ENCODE measurements at regions not wholly inside any gene's neighbourhood (a gene's known extent, or its start where the extent isn't known, plus 50 kb on each side); places are given as distances from the start of the nearest gene placed in this dataset.
"Not testable (repeated sequence)": the region's sequence is repeated elsewhere in the genome, so short reads cannot be mapped to it uniquely, and the experiment has no call there.

GRCh38 chr16:27600381-27600780, 50.4 kb downstream of the KATNIP start:
- DNase-seq (ENCODE audit: low spot score): peak; percentile 22
- Mint-ChIP-seq H3K4me3 (ENCODE audit: unreplicated experiment) (no peak overlapping the region), H3K4me1 (ENCODE audit: low read depth) (no peaks in the 10 kb centered on the region), H3K9me3 (ENCODE audit: low read depth) (no peaks in the 10 kb centered on the region), H3K27me3 (ENCODE audit: low read depth) (no peaks in the 10 kb centered on the region), H3K36me3 (ENCODE audit: low read depth) (peaks cover 2% of the 10 kb centered on the region), H3K27ac (ENCODE audit: unreplicated experiment) (no peak overlapping the region)
- TF ChIP-seq CTCF (IDR thresholded peaks at IDR 0.05): no peak

GRCh38 chr16:27602103-27602502, 52.2 kb downstream of the KATNIP start:
- peak; percentile 53 for DNase-seq (ENCODE audit: low spot score)
- TF ChIP-seq CTCF (IDR thresholded peaks at IDR 0.05): no peak
- H3K4me3 Mint-ChIP-seq (ENCODE audit: unreplicated experiment): no peak overlapping the region
- no peaks in the 10 kb centered on the region for H3K9me3 Mint-ChIP-seq (ENCODE audit: low read depth)
- H3K27ac Mint-ChIP-seq (ENCODE audit: unreplicated experiment): no peak overlapping the region
- peaks cover 2% of the 10 kb centered on the region for H3K36me3 Mint-ChIP-seq (ENCODE audit: low read depth)
- no peaks in the 10 kb centered on the region for H3K27me3 Mint-ChIP-seq (ENCODE audit: low read depth)
- no peaks in the 10 kb centered on the region for H3K4me1 Mint-ChIP-seq (ENCODE audit: low read depth)

GRCh38 chr16:27605500-27606106, 55.7 kb downstream of the KATNIP start:
- peak; percentile 80 for TF ChIP-seq CTCF (IDR thresholded peaks at IDR 0.05)
- DNase-seq (ENCODE audit: low spot score); H3K27ac Mint-ChIP-seq (ENCODE audit: unreplicated experiment); H3K9me3 Mint-ChIP-seq (ENCODE audit: low read depth); H3K27me3 Mint-ChIP-seq (ENCODE audit: low read depth); H3K4me3 Mint-ChIP-seq (ENCODE audit: unreplicated experiment); H3K36me3 Mint-ChIP-seq (ENCODE audit: low read depth); H3K4me1 Mint-ChIP-seq (ENCODE audit: low read depth): not testable (repeated sequence)

- H3K27ac Mint-ChIP-seq (ENCODE audit: unreplicated experiment): no peak overlapping the region
Observed at GRCh38 chr16:27611340-27611739, 61.4 kb downstream of the KATNIP start.

GRCh38 chr16:27613238-27613791, 63.4 kb downstream of the KATNIP start:
- TF ChIP-seq CTCF (IDR thresholded peaks at IDR 0.05): no peak
- no peaks in the 10 kb centered on the region for H3K27me3 Mint-ChIP-seq (ENCODE audit: low read depth)
- H3K9me3 Mint-ChIP-seq (ENCODE audit: low read depth): no peaks in the 10 kb centered on the region
- no peak overlapping the region for H3K27ac Mint-ChIP-seq (ENCODE audit: unreplicated experiment)
- no peak overlapping the region for H3K4me3 Mint-ChIP-seq (ENCODE audit: unreplicated experiment)
- H3K4me1 Mint-ChIP-seq (ENCODE audit: low read depth): no peaks in the 10 kb centered on the region
- DNase-seq (ENCODE audit: low spot score): no peak
- peaks cover 4% of the 10 kb centered on the region for H3K36me3 Mint-ChIP-seq (ENCODE audit: low read depth)

More at GRCh38 chr16:27611340-27611739, 61.4 kb downstream of the KATNIP start:
- Mint-ChIP-seq H3K36me3 (ENCODE audit: low read depth) (peaks cover 4% of the 10 kb centered on the region), H3K9me3 (ENCODE audit: low read depth) (no peaks in the 10 kb centered on the region), H3K4me3 (ENCODE audit: unreplicated experiment) (no peak overlapping the region), H3K27me3 (ENCODE audit: low read depth) (no peaks in the 10 kb centered on the region), H3K4me1 (ENCODE audit: low read depth) (no peaks in the 10 kb centered on the region)
- TF ChIP-seq CTCF (IDR thresholded peaks at IDR 0.05): no peak
- DNase-seq (ENCODE audit: low spot score): no peak
